GM23338 (cell line): ENCODE measurements at regions not wholly inside any gene's neighbourhood (a gene's known extent, or its start where the extent isn't known, plus 50 kb on each side); places are given as distances from the start of the nearest gene placed in this dataset.
"Not testable (repeated sequence)": the region's sequence is repeated elsewhere in the genome, so short reads cannot be mapped to it uniquely, and the experiment has no call there.

Source experiments
- ATAC-seq: fragments of 200-7000 bp; cut with Tn5 transposase; 3 replicates; pipeline ENCODE4 v1.9.1; 2020
- DNase-seq: peaks from one replicate; pipeline ENCODE4 v3.0.0-alpha.2; 2015; ENCODE audit warnings: low spot score
- H2AFZ ChIP-seq: fragments of 200-600 bp; sonication (generic); 2 replicates; pipeline ENCODE4 v1.8.0; 2016; ENCODE audit warnings: antibody characterized with exemption, mild to moderate bottlenecking, moderate library complexity
- H3F3A ChIP-seq: fragments of 200-600 bp; sonication (generic); replicated peaks from 2 replicates; pipeline ENCODE4 v1.8.0; 2017; ENCODE audit warnings: antibody characterized with exemption, mixed run types, low read depth
- H3K27ac ChIP-seq: fragments of 200-600 bp; sonication (generic); 2 replicates; pipeline ENCODE4 v1.6.1; 2016; ENCODE audit warnings: low read depth
- H3K27me3 ChIP-seq: fragments of 200-600 bp; sonication (generic); 2 replicates; pipeline ENCODE4 v1.8.0; 2016; ENCODE audit warnings: mild to moderate bottlenecking, mixed run types, moderate library complexity; ENCODE audit not compliant: insufficient read depth
- H3K36me3 ChIP-seq: fragments of 200-600 bp; sonication (generic); 2 replicates; pipeline ENCODE4 v1.8.0; 2016; ENCODE audit warnings: mild to moderate bottlenecking; ENCODE audit not compliant: insufficient read depth
- H3K4me1 ChIP-seq: fragments of 200-600 bp; sonication (generic); 2 replicates; pipeline ENCODE4 v1.8.0; 2016; ENCODE audit warnings: mild to moderate bottlenecking, moderate library complexity; ENCODE audit not compliant: insufficient read depth
- H3K4me2 ChIP-seq: fragments of 200-600 bp; sonication (generic); 2 replicates; pipeline ENCODE4 v1.7.1; 2017; ENCODE audit warnings: mixed run types
- H3K4me3 ChIP-seq: fragments of 200-600 bp; sonication (generic); 2 replicates; pipeline ENCODE4 v1.6.1; 2016; ENCODE audit warnings: mixed run types
- H3K79me2 ChIP-seq: fragments of 200-600 bp; sonication (generic); replicated peaks from 2 replicates; pipeline ENCODE4 v1.8.0; 2017; ENCODE audit warnings: mild to moderate bottlenecking; ENCODE audit not compliant: insufficient read depth
- H3K9me2 ChIP-seq: fragments of 200-600 bp; sonication (generic); 2 replicates; pipeline ENCODE4 v1.8.0; 2017; ENCODE audit not compliant: insufficient read depth
- H4K20me1 ChIP-seq: fragments of 200-600 bp; sonication (generic); replicated peaks from 2 replicates; pipeline ENCODE4 v1.8.0; 2017; ENCODE audit warnings: mild to moderate bottlenecking; ENCODE audit not compliant: insufficient read depth
- H3K27ac Mint-ChIP-seq: 2 replicates; pipeline ENCODE4 v1.8.0; 2020; ENCODE audit warnings: inconsistent platforms, mild to moderate bottlenecking, moderate library complexity, mixed read lengths
- H3K27me3 Mint-ChIP-seq: 3 replicates; pipeline ENCODE4 v1.8.0; 2022; ENCODE audit warnings: low read depth, mild to moderate bottlenecking, moderate library complexity, mixed read lengths, inconsistent platforms; ENCODE audit not compliant: insufficient read depth, poor library complexity
- H3K36me3 Mint-ChIP-seq: 3 replicates; pipeline ENCODE4 v1.8.0; 2021; ENCODE audit warnings: low read depth, mild to moderate bottlenecking, inconsistent platforms, moderate library complexity, mixed read lengths
- H3K4me1 Mint-ChIP-seq: 3 replicates; pipeline ENCODE4 v1.8.0; 2020; ENCODE audit warnings: mild to moderate bottlenecking, inconsistent platforms, mixed read lengths
- H3K4me3 Mint-ChIP-seq: 3 replicates; pipeline ENCODE4 v1.8.0; 2021; ENCODE audit warnings: moderate library complexity, mild to moderate bottlenecking, inconsistent platforms, mixed read lengths
- H3K9me3 Mint-ChIP-seq: 3 replicates; pipeline ENCODE4 v1.8.0; 2020; ENCODE audit warnings: moderate library complexity, mild to moderate bottlenecking, inconsistent platforms, mixed read lengths
- CREB1 ChIP-seq: fragments of 250-450 bp; sonication (Bioruptor Pico); IDR thresholded peaks from 2 replicates; pipeline ENCODE4 v1.5.0; 2020; ENCODE audit warnings: low read depth, mild to moderate bottlenecking, moderate library complexity
- EZH2phosphoT487 ChIP-seq: fragments of 200-600 bp; sonication (generic); IDR thresholded peaks from one replicate; pipeline ENCODE4 v1.8.1; 2018; ENCODE audit warnings: antibody characterized with exemption; ENCODE audit not compliant: unreplicated experiment
- JUNB ChIP-seq: IDR thresholded peaks from one replicate; pipeline ENCODE4 v1.6.1; 2016; ENCODE audit warnings: antibody characterized with exemption; ENCODE audit not compliant: unreplicated experiment
- NANOG ChIP-seq: IDR thresholded peaks from 2 replicates; pipeline ENCODE4 v1.6.1; 2016; ENCODE audit warnings: antibody characterized with exemption, borderline replicate concordance
- STAT1 ChIP-seq: IDR thresholded peaks from one replicate; pipeline ENCODE4 v1.6.1; 2016; ENCODE audit warnings: antibody characterized with exemption; ENCODE audit not compliant: unreplicated experiment
- TF ChIP-seq, protein P1 (sequence below): fragments of 250-450 bp; sonication (Bioruptor Pico); IDR thresholded peaks from 2 replicates; pipeline ENCODE4 v1.5.0; 2020; ENCODE audit warnings: mild to moderate bottlenecking, moderate library complexity
- TF ChIP-seq, protein P2 (sequence below): IDR thresholded peaks from 2 replicates; pipeline ENCODE4 v1.6.1; 2016; ENCODE audit warnings: antibody characterized with exemption

DNA sequence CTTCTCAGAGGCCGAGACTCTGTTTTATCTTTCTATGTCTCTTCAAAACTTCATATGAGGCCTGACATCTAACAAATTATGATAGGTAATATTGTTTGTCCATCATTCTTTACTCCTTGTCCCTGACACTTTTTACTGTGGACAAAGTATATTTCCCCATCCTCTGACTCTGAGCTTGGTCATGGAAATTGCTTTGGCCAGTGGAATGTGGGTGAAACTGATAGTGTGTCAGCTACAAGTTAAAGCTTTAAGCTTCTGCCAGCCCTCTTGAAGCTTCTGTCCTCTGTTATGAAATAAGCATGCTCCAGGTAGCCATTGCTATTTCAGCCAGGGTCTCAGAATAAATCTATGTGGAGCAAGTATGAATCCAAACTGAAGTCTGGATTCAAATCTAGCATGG is 604.6 kb downstream of the BCOR start:
- H3K4me1 ChIP-seq = no peaks in the 10 kb centered on the region
- H3K79me2 ChIP-seq = no peaks in the 10 kb centered on the region
- H2AFZ ChIP-seq = no peak overlapping the region
- TF ChIP-seq CREB1 = no peak
- no peak for TF ChIP-seq STAT1
- TF ChIP-seq NANOG = no peak
- TF ChIP-seq, protein P1, sequence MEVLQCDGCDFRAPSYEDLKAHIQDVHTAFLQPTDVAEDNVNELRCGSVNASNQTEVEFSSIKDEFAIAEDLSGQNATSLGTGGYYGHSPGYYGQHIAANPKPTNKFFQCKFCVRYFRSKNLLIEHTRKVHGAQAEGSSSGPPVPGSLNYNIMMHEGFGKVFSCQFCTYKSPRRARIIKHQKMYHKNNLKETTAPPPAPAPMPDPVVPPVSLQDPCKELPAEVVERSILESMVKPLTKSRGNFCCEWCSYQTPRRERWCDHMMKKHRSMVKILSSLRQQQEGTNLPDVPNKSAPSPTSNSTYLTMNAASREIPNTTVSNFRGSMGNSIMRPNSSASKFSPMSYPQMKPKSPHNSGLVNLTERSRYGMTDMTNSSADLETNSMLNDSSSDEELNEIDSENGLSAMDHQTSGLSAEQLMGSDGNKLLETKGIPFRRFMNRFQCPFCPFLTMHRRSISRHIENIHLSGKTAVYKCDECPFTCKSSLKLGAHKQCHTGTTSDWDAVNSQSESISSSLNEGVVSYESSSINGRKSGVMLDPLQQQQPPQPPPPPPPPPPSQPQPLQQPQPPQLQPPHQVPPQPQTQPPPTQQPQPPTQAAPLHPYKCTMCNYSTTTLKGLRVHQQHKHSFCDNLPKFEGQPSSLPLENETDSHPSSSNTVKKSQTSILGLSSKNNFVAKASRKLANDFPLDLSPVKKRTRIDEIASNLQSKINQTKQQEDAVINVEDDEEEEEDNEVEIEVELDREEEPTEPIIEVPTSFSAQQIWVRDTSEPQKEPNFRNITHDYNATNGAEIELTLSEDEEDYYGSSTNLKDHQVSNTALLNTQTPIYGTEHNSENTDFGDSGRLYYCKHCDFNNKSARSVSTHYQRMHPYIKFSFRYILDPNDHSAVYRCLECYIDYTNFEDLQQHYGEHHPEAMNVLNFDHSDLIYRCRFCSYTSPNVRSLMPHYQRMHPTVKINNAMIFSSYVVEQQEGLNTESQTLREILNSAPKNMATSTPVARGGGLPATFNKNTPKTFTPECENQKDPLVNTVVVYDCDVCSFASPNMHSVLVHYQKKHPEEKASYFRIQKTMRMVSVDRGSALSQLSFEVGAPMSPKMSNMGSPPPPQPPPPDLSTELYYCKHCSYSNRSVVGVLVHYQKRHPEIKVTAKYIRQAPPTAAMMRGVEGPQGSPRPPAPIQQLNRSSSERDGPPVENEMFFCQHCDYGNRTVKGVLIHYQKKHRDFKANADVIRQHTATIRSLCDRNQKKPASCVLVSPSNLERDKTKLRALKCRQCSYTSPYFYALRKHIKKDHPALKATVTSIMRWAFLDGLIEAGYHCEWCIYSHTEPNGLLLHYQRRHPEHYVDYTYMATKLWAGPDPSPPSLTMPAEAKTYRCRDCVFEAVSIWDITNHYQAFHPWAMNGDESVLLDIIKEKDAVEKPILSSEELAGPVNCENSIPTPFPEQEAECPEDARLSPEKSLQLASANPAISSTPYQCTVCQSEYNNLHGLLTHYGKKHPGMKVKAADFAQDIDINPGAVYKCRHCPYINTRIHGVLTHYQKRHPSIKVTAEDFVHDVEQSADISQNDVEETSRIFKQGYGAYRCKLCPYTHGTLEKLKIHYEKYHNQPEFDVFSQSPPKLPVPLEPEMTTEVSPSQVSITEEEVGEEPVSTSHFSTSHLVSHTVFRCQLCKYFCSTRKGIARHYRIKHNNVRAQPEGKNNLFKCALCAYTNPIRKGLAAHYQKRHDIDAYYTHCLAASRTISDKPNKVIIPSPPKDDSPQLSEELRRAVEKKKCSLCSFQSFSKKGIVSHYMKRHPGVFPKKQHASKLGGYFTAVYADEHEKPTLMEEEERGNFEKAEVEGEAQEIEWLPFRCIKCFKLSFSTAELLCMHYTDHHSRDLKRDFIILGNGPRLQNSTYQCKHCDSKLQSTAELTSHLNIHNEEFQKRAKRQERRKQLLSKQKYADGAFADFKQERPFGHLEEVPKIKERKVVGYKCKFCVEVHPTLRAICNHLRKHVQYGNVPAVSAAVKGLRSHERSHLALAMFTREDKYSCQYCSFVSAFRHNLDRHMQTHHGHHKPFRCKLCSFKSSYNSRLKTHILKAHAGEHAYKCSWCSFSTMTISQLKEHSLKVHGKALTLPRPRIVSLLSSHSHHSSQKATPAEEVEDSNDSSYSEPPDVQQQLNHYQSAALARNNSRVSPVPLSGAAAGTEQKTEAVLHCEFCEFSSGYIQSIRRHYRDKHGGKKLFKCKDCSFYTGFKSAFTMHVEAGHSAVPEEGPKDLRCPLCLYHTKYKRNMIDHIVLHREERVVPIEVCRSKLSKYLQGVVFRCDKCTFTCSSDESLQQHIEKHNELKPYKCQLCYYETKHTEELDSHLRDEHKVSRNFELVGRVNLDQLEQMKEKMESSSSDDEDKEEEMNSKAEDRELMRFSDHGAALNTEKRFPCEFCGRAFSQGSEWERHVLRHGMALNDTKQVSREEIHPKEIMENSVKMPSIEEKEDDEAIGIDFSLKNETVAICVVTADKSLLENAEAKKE (CRISPR knock-in tag) = no peak
- TF ChIP-seq, protein P2, sequence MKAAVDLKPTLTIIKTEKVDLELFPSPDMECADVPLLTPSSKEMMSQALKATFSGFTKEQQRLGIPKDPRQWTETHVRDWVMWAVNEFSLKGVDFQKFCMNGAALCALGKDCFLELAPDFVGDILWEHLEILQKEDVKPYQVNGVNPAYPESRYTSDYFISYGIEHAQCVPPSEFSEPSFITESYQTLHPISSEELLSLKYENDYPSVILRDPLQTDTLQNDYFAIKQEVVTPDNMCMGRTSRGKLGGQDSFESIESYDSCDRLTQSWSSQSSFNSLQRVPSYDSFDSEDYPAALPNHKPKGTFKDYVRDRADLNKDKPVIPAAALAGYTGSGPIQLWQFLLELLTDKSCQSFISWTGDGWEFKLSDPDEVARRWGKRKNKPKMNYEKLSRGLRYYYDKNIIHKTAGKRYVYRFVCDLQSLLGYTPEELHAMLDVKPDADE = no peak
- TF ChIP-seq JUNB = no peak
- TF ChIP-seq EZH2phosphoT487 = no peak
- no peaks in the 10 kb centered on the region; the same call in 2 of the 3 replicates for H3K4me1 Mint-ChIP-seq
- H3K27ac ChIP-seq = no peak overlapping the region
- no peaks in the 10 kb centered on the region for H3K36me3 ChIP-seq
- H3K4me2 ChIP-seq = no peak overlapping the region
- no peak overlapping the region for H3K4me3 ChIP-seq
- peaks cover 1% of the 10 kb centered on the region for H3K27me3 Mint-ChIP-seq
- H3K27me3 ChIP-seq = no peaks in the 10 kb centered on the region
- H3K4me3 Mint-ChIP-seq = no peak overlapping the region
- H3F3A ChIP-seq = no peaks in the 10 kb centered on the region
- no peaks in the 10 kb centered on the region for H3K9me2 ChIP-seq
- no peaks in the 10 kb centered on the region for H4K20me1 ChIP-seq
- DNase-seq = no peak
- H3K27ac Mint-ChIP-seq = no peak overlapping the region
- H3K36me3 Mint-ChIP-seq = no peaks in the 10 kb centered on the region
- no peak for ATAC-seq
- H3K9me3 Mint-ChIP-seq = no peaks in the 10 kb centered on the region

DNA sequence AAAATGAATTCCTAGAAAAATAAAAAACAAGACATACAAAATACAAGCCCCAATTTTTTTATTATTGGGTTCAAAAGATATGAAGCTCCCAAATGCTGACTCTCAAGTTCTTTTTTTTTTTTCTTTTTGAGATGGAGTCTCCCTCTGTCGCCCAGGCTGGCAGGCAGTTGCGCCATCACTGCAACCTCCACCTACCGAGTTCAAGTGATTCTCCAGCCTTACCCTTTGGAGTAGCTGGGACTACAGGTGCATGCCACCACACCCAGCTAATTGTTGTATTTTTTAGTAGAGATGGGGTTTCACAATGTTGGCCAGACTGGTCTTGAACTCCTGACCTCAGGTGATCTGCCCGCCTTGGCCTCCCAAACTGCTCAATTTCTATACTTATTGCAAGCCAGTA is 600.6 kb downstream of the BCOR start:
- not testable (repeated sequence) for H3K4me1 ChIP-seq, H3K4me2 ChIP-seq, H3K27me3 Mint-ChIP-seq, H3K4me1 Mint-ChIP-seq, H3K27ac ChIP-seq, H3K4me3 Mint-ChIP-seq, H3K36me3 ChIP-seq, H4K20me1 ChIP-seq, DNase-seq, H3K9me2 ChIP-seq, H3K27ac Mint-ChIP-seq, H3F3A ChIP-seq, H3K36me3 Mint-ChIP-seq, H3K4me3 ChIP-seq, ATAC-seq, H3K9me3 Mint-ChIP-seq, H3K27me3 ChIP-seq, H2AFZ ChIP-seq, H3K79me2 ChIP-seq
